Peyer's patch (tissue), 4 donors: ENCODE measurements at regions not wholly inside any gene's neighbourhood (a gene's known extent, or its start where the extent isn't known, plus 50 kb on each side); places are given as distances from the start of the nearest gene placed in this dataset.

Source experiments
- CTCF ChIP-seq, 6 experiments: fragments of 450-650 bp in 4 of 6; fragments of 200-600 bp in 2 of 6; sonication (generic) in 1 of 6; IDR thresholded peaks; one replicate each; pipeline ENCODE4 v1.5.1; 2017 to 2019; ENCODE audit warnings: antibody characterized with exemption in 6 of 6, mild to moderate bottlenecking in 3 of 6, moderate library complexity in 1 of 6
- POLR2A ChIP-seq, 2 donors: fragments of 450-650 bp; IDR thresholded peaks; one replicate each; pipeline ENCODE4 v1.5.1; 2017; ENCODE audit warnings: antibody characterized with exemption in 2 of 2, mild to moderate bottlenecking in 2 of 2, moderate library complexity in 2 of 2

- no peak for TF ChIP-seq CTCF (IDR thresholded peaks at IDR 0.05)
- no peak for TF ChIP-seq POLR2A (IDR thresholded peaks at IDR 0.05)
Measured at GRCh38 chr5:58044166-58044565, 415.7 kb downstream of the PLK2 start.
